ENCODE measurements at regions not wholly inside any gene's neighbourhood (a gene's known extent, or its start where the extent isn't known, plus 50 kb on each side); places are given as distances from the start of the nearest gene placed in this dataset.

DNA sequence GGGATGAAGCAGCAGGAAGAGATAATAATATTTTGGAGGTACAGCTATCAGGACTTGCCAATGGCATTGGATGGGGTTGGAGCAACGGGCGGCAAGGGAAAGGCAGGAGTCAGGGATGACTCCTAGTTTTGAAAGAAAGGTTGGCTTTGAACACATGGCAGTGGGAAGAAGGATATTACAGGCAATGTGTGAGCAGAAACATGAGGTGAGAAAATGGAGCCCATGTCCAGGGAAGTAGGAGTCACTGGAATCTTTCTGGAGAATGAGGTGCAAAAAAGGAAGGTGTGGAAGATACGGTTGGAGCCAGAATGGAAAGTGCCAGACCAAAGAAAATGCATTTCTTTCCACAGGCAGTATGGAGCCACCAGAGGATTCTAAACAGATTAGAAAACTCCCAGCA is 288.5 kb upstream of the KAZN start:
- no peaks in the 10 kb centered on the region for H3K9me3 ChIP-seq (ENCODE audit: insufficient read depth, low read length)
- H3K4me3 ChIP-seq (ENCODE audit: insufficient read depth, low read length, poor library complexity, severe bottlenecking), result no peak overlapping the region
- no peaks in the 10 kb centered on the region for H3K79me2 ChIP-seq (ENCODE audit: insufficient read depth, low read length)
- H3K9me2 ChIP-seq (replicated peaks; ENCODE audit: insufficient read depth, low read length), result no peaks in the 10 kb centered on the region
- no peaks in the 10 kb centered on the region for H3K27me3 ChIP-seq (ENCODE audit: low read length)
- no peaks in the 10 kb centered on the region for H4K20me1 ChIP-seq (ENCODE audit: low read depth, low read length)
- no peak overlapping the region for H3K4me2 ChIP-seq (ENCODE audit: low read depth, low read length, poor library complexity, severe bottlenecking)
- no peak overlapping the region for H2AFZ ChIP-seq (ENCODE audit: low read depth, low read length, severe bottlenecking)
- no peaks in the 10 kb centered on the region for H3F3A ChIP-seq (ENCODE audit: insufficient read depth)
- no peak overlapping the region for H3K27ac ChIP-seq (ENCODE audit: low read depth, low read length)
- no peaks in the 10 kb centered on the region for H3K36me3 ChIP-seq (ENCODE audit: low read length)
- TF ChIP-seq, protein P1, sequence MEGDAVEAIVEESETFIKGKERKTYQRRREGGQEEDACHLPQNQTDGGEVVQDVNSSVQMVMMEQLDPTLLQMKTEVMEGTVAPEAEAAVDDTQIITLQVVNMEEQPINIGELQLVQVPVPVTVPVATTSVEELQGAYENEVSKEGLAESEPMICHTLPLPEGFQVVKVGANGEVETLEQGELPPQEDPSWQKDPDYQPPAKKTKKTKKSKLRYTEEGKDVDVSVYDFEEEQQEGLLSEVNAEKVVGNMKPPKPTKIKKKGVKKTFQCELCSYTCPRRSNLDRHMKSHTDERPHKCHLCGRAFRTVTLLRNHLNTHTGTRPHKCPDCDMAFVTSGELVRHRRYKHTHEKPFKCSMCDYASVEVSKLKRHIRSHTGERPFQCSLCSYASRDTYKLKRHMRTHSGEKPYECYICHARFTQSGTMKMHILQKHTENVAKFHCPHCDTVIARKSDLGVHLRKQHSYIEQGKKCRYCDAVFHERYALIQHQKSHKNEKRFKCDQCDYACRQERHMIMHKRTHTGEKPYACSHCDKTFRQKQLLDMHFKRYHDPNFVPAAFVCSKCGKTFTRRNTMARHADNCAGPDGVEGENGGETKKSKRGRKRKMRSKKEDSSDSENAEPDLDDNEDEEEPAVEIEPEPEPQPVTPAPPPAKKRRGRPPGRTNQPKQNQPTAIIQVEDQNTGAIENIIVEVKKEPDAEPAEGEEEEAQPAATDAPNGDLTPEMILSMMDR (IDR thresholded peaks at IDR 0.05; ENCODE audit: insufficient read depth, low read length, poor library complexity, severe bottlenecking), result no peak
- no peak for TF ChIP-seq EZH2phosphoT487 (conservative IDR thresholded peaks at IDR 0.05; ENCODE audit: low read length)
- no peak overlapping the region for H3K9ac ChIP-seq (ENCODE audit: low read length)

DNA sequence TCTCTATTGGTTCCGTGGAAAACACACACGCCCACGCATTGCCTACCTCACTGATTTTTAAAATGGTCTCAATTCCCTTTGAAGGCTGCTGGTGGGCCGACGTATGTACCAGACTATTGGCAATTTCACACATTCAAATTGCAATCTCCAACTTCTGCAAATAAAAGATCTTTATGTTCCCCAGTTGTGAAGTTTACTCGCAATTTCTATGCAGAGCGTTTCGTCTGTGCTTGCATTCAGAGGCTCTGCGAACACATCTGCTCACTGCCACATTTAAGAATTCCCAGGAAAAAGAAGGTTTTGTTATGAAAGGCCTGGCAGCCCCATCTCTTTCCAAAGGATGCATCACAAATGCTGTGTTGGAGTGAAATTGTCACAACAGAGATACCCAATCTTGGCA is 288.0 kb upstream of the KAZN start:
- H2AFZ ChIP-seq (ENCODE audit: low read depth, low read length, severe bottlenecking), result no peak overlapping the region
- H3K27me3 ChIP-seq (ENCODE audit: low read length), result no peaks in the 10 kb centered on the region
- H4K20me1 ChIP-seq (ENCODE audit: low read depth, low read length), result no peaks in the 10 kb centered on the region

DNA sequence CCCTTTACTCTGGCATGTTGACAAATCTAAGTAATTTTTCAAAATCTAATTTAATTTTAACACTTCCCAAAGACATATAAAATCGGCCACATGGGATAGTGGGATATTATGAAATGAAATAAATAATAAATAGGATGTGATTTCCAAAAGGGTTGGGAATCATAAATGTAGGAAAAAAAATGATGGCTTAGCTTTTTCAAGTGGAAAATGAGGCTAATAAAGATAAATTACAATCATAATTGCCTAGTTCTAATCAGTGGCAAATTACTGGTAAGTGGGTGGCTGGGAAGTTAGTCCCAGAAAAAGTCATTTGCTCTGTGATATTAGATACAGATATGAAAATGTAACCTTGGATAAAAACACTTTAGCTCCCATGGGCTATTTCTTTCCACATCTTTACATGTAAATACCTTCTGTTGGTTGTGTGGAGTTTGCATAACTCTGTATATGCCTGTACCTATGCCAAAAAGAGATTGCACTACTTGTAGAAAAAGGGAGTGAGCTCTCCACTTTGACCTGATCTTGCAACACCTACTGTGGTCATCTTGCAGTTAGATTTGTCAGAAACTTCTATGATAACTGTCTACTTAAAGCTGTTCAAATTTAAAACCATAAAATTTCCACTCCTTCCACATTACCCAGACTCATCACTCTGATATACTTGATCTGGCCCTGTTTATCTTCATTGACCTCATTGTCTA is 284.6 kb upstream of the KAZN start:
- H4K20me1 ChIP-seq (ENCODE audit: low read depth, low read length), result no peaks in the 10 kb centered on the region
- H3K9ac ChIP-seq (ENCODE audit: low read length), result no peak overlapping the region
- H3K36me3 ChIP-seq (ENCODE audit: low read length), result no peaks in the 10 kb centered on the region
- no peaks in the 10 kb centered on the region for H3K27me3 ChIP-seq (ENCODE audit: low read length)
- H3K4me3 ChIP-seq (ENCODE audit: insufficient read depth, low read length, poor library complexity, severe bottlenecking), result no peak overlapping the region
- H2AFZ ChIP-seq (ENCODE audit: low read depth, low read length, severe bottlenecking), result no peak overlapping the region
- no peak overlapping the region for H3K4me2 ChIP-seq (ENCODE audit: low read depth, low read length, poor library complexity, severe bottlenecking)
- TF ChIP-seq, protein P1 (IDR thresholded peaks at IDR 0.05; ENCODE audit: insufficient read depth, low read length, poor library complexity, severe bottlenecking), result no peak
- no peak for TF ChIP-seq EZH2phosphoT487 (conservative IDR thresholded peaks at IDR 0.05; ENCODE audit: low read length)
- no peaks in the 10 kb centered on the region for H3K9me3 ChIP-seq (ENCODE audit: insufficient read depth, low read length)
- H3K9me2 ChIP-seq (replicated peaks; ENCODE audit: insufficient read depth, low read length), result no peaks in the 10 kb centered on the region
- H3K27ac ChIP-seq (ENCODE audit: low read depth, low read length), result no peak overlapping the region
- H3F3A ChIP-seq (ENCODE audit: insufficient read depth), result no peaks in the 10 kb centered on the region
- no peaks in the 10 kb centered on the region for H3K79me2 ChIP-seq (ENCODE audit: insufficient read depth, low read length)

More for the DNA sequence above, 288.0 kb upstream of the KAZN start:
- Histone ChIP-seq H3K79me2 (ENCODE audit: insufficient read depth, low read length) (no peaks in the 10 kb centered on the region), H3K36me3 (ENCODE audit: low read length) (no peaks in the 10 kb centered on the region), H3K9ac (ENCODE audit: low read length) (no peak overlapping the region), H3K4me2 (ENCODE audit: low read depth, low read length, poor library complexity, severe bottlenecking) (no peak overlapping the region), H3K4me3 (ENCODE audit: insufficient read depth, low read length, poor library complexity, severe bottlenecking) (no peak overlapping the region), H3K9me3 (ENCODE audit: insufficient read depth, low read length) (no peaks in the 10 kb centered on the region), H3F3A (ENCODE audit: insufficient read depth) (no peaks in the 10 kb centered on the region), H3K27ac (ENCODE audit: low read depth, low read length) (no peak overlapping the region), H3K9me2 (replicated peaks; ENCODE audit: insufficient read depth, low read length) (no peaks in the 10 kb centered on the region)
- TF ChIP-seq EZH2phosphoT487 (conservative IDR thresholded peaks at IDR 0.05; ENCODE audit: low read length), result no peak
- TF ChIP-seq, protein P1 (IDR thresholded peaks at IDR 0.05; ENCODE audit: insufficient read depth, low read length, poor library complexity, severe bottlenecking), result no peak

All from SU-DHL-6 (cell line).